ENCODE measurements at regions not wholly inside any gene's neighbourhood (a gene's known extent, or its start where the extent isn't known, plus 50 kb on each side); places are given as distances from the start of the nearest gene placed in this dataset.

DNA sequence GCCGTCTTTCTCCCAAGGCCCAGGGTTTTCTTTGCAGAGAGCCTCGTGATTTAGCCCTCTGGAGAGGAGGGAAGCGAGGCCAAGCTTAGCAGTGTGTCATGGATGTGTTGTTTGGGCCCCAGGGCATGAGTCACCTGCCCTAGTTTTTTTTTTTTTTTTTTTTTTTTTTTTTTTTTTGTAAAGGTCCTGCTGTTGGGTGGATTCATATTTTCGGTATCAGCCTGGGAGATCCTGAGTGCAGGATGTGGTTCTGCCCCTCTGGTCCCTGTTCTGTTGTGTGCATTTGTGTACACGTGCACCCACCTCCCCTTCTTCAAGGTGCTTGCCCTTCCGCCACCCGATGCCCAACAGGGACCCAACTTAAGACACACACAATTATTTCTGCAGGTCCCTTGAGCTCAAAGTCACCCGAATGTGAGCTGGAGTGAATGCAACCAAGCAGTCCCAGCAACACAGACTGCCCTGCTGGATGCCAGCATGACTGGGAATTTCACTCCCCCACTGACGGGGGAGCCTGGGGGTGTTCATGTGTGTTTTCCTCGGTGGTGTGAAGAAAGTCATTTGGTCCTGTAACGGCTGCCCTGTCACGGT, 265.8 kb upstream of the TNRC6C start:
- no peak for TF ChIP-seq CTCF (IDR thresholded peaks at IDR 0.05; ENCODE audit: low read depth, low read length)
- no peak for TF ChIP-seq EZH2phosphoT487 (IDR thresholded peaks at IDR 0.05; ENCODE audit: low read depth)

All from OCI-LY3 (cell line).